SKM-1 treated with dmso at 0.1 percent for 144 hours (cell line): ENCODE measurements at regions not wholly inside any gene's neighbourhood (a gene's known extent, or its start where the extent isn't known, plus 50 kb on each side); places are given as distances from the start of the nearest gene placed in this dataset.

Source experiments
- DNase-seq: peaks from one replicate; lab custom pipeline; 2025; ENCODE audit not compliant: unreplicated experiment; lab: John Stamatoyannopoulos, UW

DNA sequence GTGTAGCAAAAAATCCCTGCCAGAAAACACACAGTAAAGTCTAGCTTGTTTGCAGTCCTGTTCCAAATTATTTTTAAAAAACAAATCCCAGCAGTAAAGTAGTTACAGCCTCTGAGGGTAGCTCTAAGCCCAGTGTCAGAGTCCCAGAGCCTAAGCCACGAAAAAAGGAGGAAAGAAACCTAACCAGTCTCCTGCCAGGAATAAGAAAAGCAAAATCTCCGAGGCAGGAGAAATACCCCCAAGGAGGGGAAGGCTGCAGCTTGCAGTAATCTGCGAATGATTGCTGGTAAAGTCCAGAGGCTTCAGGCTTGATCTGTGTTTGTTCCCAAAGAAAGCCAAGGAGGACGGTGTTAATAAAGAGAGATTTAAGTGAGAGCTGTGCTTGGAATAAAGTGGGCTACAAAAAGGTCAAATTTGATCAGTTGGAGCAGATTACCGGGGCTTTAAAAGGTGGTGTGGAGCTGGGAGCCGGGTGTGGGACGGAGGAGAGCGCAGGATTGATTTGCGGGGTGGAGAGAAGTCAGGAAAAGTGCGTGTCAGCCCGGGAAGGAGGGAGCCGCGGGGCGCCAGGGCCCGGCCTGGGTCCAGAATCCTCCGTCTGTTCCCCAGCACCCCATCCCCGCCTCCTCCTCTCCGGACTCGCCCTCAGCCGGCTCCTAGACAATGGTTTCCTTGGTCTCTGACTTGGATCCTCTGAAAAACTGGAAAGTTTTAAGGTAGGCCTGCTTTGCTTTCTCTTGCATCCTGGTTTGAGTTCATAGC lies 219.4 kb upstream of the CELF2 start:
- no peak for DNase-seq

DNA sequence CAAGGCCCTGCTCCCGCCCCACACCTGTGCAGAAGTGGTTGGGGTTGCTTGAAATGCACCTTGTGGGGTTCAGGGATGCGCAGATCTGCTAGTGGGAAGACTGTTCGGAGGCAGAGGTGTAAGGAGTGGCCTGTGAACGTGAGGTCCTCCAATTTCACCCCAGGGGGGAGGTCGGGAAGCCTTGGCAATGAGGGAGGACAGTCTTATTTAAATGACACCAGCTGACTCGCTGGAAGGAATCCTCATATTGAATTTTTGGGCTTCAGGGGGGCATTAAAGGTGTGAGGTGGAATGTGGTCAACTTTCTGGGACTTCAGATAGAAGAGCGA lies 218.8 kb upstream of the CELF2 start:
- no peak for DNase-seq

DNA sequence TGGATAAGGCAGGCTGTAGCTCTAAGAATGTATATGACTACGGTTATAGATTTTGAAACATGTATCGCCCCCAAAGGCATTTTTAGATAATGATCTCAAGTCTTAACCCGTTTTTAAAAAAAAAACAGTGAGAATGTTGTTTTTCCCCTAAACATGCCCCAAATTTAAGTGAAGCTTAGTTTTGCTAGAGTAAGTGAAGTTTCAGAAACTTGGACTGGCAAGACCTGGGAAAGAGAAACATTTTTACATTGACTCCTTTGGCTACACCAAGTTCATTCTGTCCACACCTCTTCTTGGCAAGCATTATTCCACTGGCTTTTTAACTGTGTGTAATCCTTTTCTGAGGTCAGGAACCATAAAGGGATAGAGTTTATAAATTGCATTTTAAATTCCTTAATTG lies 216.7 kb upstream of the CELF2 start:
- DNase-seq, result no peak

DNA sequence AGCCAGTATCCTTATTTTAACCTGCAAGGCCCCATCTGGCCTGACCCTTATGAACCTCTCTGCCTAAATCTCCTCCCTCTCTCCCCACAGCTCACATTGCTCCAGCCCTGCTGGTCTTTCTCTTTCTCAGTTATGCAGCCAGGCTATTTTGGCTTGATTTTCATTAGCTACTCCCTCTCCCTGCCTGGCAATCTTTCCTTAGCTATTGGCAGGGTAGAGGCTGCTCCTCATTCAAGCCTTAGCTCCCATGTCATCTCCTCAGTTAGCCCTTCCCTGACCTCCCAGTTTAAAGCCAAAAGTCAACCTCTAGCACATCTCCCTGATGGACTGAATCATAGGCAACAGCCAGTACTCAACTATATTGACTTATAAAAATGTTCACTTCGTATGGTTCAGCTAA lies 214.4 kb upstream of the CELF2 start:
- DNase-seq, result no peak

DNA sequence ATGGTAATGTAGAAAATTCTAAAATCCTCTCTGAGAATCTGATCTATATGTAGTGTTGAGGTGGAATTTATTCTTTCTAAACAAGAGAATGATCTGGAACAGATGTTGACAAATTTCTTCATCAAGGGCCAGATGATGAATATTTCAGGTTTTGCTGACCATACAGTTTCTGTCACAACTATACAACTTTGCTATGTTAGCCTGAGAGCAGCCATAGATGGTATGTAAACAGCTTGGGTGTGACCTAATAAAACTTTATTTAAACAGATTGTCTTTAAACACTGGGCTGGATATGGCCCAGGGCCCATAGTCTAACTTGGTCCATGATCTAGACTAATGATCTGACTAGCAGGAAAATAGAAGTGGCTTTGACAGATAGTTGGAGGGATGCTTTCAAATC lies 213.6 kb upstream of the CELF2 start:
- DNase-seq, result no peak

DNA sequence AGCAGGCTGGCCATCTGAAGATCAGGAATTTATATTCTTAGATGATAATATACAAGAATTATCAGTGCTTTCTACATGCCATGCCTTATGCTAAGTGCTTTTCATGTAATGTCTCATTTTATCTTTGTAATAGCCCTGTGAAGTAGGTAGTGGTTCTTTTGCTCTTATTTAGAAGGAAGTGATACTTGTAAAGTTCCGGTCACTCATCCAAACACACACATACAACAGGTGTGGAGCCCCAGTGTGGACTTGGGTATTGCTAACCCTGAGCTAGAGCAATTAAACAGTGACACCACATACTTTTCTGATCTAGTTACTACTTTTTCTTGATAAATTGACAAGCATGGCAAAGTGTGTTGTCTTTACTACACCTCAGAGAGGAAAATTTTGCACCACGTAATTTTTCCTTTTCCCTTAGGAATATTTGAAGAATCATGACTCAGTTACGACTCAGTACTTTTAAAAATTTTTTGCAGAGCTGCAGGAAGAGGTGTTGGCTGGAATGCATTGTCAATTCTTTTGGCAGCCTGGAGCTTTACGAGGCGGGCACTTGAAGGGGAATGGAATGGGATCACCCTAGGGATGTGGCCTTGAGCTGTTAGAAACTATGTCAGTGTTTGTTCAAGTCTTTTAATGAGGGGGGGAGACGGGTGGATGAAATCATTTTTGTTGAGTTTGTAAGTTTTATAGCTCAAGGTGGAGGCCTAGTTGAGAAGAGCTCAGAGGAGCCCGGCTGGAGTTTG lies 212.5 kb upstream of the CELF2 start:
- no peak for DNase-seq

DNA sequence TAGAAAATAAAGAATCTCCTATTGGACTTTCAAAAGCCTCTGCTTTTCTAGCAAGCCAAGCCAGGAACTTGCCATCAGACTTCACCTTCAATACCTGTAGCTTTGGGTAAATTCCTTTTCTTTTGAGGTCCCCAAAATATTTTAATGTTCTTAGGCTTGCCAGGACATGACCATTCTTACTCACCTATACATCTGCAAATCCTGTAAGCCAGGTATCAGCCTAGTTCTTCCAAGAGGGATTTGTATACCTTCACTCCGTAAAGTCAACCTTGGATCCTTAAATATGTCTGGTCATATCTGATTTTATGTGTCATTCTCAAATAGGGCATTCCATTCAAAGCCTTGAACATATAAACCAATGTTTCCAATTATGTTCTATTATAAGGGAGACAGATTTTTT lies 210.6 kb upstream of the CELF2 start:
- no peak for DNase-seq

DNA sequence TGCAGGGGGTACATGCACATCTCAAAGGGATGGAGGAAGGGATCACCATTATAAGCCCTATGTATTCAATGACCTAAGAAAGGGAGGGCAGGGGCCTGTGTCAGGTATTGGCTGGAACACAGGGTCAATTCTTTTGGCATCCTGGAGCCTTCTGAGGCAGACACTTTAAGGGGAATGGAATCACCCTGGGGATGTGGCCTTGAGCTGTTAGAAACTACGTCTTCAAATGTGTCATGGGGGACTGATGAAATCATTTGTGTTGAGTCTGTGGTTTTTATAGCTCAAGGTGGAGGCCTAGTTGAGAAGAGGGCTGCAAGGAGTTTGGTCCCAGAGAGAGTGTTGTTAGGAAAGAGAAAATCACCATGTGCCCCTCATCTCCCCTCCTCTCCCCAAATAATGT lies 206.1 kb upstream of the CELF2 start:
- no peak for DNase-seq

DNA sequence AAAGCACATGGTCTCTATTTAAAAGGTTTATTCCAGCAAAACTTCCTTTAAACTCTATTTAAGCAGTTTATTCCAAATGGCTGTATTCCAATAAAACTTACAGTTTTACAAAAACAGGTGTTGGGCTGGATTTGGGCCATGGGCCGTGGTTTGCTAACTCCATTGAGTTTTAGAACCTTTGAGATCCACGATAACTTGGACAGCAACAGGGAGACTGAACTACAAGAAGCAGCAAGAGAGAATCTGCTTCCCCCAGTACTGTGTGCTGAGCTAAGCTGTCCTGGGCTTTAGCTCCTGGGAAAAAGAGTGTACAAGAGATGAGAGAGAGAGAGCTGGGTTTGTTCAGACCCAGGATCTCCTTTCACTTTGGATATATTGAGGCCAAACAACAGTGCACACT lies 204.0 kb upstream of the CELF2 start:
- DNase-seq, result no peak

DNA sequence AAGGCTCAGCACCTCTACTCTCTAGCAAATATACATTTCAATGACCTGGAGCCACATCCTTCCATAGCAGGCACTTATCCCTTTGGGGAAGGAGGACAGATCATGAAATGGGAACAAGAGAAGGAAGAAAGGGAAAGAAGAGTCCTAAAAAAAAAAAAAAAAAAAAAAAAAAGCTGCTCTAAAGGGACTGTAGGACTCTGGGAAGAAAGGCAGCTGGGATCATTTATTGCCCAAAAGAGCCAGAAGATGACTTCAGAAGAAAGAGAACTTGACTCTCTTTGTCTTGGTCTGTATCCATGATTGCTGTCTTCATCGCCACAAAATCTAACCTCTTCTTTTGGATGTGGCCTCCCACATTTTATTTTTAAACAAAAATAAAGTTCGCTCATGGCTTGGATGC lies 203.6 kb upstream of the CELF2 start:
- DNase-seq, result no peak

DNA sequence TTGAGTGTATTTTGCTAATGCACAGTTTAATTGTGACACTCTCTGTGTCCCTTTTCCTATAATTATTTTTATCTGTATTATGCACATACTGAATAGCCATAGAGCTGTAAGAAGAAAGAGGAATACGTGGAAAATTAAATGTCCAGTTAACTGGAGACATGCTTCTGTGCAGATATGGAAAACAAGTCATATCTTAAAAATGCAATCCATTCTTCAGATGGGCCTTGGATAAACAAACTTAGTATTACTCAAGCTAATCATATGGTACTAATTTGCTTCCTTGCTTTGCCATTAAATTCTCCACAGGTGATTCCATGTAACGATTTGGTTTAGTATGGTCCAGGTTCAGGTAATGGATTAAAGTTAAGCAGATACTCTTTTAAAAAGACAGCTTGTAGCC lies 201.2 kb upstream of the CELF2 start:
- DNase-seq, result no peak

DNA sequence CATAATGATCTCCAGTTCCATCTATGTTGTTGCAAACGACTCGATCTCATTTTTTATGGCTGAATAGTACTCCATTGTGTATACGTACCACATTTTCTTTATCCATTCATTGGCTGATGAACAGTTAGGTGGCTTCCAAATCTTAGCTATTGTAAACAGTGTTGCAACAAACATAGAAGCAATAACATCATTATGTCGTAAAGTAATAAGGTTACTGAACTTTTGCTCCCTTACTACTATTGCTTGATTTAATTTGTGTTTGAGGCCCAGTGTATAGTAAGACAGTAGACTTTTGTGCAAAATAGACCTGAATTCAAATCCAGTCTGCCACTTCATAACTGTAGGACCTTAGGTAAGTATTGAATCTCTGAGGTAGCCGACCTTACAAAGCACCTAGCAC lies 200.1 kb upstream of the CELF2 start:
- DNase-seq, result no peak

DNA sequence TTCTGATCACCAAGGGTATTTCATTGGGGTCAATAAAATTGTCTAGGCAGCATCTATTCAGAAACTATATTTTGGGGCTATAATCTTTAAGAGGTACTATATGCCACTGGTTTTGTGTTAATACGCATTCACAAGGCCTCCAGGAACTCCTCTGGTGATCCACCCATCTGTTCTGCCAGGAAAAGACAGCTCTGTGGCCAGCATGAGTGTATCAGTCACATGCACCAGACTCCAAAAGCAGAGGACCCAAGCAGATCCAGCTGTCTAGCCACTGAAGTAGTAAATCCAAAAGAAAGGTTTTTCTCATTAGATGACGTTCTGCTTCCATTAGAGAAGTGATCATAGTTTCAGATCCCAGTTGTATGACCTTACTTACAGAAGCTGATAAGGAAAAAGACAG lies 199.6 kb upstream of the CELF2 start:
- DNase-seq, result no peak

DNA sequence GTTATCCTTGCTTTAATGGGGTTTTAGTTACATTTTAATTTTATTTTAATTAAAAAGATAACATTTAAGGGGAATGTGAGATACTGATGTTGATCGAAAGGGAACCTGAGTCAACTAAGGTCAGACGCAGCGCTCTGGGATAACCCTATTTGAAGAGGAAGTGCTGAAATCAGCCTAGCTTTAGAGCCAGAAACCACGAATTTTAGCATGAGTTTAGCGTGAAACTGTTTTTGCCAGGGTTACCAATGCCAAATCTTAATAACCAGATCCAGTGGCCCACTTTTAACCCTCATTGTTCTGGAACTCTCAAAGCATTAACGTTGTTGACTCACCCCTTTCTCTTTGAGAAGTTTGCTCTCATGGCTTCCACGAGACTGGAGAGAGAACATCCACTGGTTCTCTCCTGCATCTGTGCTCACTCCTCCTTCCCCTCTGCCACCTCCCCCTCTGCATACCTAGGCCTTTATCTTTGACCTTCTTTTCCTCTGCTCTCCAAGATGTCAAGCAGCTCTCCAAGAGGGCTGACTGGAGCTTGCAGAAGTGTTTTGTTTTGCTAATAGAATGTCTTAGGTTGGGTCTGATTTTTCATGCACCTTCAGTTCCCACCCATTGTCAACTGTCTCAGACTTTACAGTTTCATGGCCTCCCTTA lies 198.3 kb upstream of the CELF2 start:
- no peak for DNase-seq

DNA sequence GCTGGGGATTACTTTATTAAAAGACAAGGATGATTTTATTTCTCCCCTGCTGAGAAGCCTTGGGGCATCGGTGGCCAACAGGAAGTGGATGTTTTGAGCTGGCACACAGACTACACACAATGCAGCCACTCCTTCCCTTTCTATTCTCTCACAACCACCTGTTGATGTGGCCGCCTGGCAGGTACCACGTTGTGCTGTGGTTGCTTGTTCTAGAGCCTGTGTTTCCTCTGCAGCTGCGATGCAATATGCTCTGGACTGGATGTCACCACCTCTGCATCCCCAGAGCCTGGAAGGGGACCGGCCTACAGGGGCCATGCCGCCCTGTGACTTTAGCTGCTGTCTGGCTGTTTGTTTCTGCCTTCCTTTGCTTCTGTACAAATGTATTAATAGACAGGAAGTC lies 195.7 kb upstream of the CELF2 start:
- no peak for DNase-seq

DNA sequence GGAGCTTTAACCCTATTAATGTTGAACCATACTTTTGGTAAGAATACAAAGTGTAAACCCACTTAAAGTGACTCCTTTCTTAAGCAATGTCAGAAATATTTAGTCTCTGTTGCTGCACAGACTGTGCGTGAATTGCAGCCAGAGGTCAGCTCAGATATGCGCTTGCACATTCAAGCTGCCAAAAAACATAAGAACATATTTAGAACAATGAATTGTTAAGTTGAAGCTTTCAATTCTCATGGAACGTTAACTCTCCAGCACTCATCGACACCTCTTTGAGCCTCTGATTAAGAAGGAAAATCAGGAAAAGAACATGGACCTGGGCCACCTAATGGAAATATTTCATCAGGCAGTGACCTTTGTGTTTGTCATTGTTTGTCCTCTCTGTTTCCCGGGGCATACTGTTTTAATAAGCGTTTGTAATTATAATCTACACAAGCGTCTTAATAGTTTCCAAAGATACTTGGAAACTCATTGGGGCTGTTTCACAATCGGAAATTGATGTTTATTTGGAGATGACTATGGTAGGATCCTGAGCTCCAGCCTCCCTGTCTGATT lies 193.0 kb upstream of the CELF2 start:
- no peak for DNase-seq

DNA sequence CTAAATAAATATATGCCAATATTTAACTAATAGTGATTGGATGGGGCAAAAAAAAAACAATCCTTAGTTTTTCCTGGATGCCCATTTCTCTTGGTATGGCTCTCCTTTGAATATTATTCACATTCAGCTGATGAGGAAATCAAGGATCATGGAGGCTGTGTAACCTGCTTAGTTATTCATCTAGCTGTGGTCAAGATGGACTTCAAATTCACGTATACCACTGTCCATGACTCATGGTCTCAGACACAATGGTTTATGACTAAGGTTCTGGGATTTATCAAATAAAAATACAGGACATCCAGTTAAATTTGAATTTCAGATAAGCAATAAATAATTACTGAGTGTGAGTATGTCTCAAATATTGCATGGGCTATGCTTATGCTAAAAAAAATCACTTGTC lies 191.5 kb upstream of the CELF2 start:
- DNase-seq, result no peak

DNA sequence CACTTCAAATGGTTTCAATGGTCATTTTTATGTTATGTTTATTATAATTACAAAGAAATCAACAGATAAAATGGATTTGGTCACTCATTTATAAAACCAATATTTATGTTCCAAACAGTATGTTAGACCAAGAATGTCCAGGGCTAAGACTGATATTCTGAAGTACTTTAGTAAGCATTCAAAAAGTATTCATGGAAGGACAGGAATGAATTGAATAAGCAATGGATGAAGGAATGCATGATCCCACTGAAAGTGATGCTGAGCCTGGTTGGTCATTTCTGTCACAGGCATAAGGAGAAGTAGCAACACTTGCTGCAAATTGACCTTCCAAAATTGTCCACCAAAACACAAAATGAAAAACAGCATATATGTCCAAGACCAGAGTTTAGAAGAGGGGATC lies 189.0 kb upstream of the CELF2 start:
- no peak for DNase-seq

DNA sequence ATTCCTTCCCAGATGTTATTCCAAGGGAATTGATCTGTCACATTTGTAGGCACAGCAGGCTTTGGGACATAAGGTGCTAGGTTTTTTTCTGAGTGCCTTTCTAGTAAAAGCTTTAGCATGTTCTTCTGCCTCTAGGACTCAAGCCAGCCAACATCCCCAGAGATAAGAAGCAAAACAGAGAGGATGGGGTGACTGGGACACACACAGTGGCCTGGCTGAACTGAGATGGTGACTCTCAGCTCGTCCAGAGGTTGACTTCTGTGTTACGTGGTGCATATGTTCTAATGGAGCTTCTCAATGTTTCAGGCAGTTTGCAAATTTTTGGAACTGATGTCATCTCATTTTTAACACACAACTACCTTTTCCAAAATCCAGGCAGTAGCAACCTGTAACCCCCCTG lies 188.1 kb upstream of the CELF2 start:
- DNase-seq, result no peak

DNA sequence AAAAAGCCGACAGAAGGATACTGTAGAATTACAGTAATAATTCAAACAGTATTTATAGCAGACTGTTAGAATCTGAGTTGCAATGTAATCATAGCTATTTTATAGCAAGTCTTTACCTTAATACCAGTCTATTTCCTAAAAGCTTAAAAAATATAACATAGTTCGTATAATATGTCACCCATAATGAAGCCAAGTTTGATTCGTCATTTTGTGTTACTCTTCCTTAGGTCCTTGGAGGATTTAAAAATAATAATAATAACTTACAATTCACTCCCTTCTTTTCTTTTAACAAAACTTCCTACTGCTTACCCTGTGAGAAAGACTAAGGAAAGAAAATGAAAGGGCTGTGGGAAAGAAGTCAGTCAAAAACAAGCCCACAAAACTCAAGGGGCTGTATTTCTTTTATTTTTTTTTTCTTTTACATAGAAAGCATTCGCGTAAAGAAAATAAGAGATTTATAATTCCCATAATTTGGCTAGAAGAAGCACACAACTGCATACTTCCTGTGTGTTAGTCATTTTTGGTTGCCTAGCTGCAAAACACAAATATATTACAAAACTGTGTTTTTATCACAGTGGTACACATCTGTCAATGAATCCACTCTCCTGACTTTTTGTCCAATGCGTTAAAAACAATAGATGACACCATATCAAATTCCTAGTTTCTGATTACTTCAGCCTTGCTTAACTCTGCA lies 187.2 kb upstream of the CELF2 start:
- DNase-seq, result no peak

DNA sequence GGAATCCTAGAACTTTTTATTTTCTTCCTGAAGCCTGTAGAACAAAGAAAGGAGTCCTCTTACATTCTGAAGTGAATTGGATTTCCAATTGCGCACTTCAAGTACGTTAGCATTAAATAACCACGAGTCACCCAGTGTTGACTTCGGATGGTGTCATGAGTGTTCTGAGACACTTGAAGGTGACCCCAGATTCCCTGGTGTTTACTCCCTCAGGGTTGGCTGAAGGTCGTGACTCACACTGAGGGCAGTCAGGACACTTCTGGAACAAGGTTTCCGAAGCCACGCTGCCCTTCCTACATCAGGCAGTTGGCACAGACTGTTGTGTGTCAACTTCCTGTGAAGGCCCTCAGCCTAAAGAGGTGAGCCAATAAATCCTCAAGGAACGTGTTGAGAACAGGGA lies 186.6 kb upstream of the CELF2 start:
- no peak for DNase-seq

DNA sequence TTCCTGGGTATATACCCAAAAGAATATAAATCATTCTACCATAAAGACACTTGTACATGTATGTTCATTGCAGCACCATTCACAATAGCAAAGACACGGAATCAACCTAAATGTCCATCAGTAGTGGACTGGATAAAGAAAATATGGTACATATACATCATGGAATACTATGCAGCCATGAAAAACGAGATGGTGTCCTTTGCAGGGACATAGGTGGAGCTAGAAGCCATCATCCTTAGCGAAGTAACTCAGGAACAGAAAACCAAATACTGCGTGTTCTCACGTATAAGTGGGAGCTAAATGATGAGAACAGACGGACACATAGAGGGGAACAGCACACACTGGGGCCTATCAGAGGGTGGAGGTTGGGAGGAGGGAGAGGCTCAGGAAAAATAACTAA lies 183.7 kb upstream of the CELF2 start:
- DNase-seq, result no peak
